ENCODE measurements at regions not wholly inside any gene's neighbourhood (a gene's known extent, or its start where the extent isn't known, plus 50 kb on each side); places are given as distances from the start of the nearest gene placed in this dataset.
A peak's percentile ranks its signal among the peaks of the same experiment; 100 is the strongest.

GRCh38 chr3:82745544-82745943 lies 984.1 kb upstream of the GBE1 start:
- Histone ChIP-seq H4K12ac (ENCODE audit: low read depth, low read length) (no peak overlapping the region), H3K9me3 (ENCODE audit: insufficient read depth, low read depth, low read length) (peaks cover 3% of the 10 kb centered on the region), H3K36me3 (ENCODE audit: control insufficient read depth in 1 of 2, insufficient read depth in 2 of 2, low read length in 2 of 2) (no peaks in the 10 kb centered on the region), H2BK12ac (ENCODE audit: low read length) (no peak overlapping the region), H2AK5ac (ENCODE audit: low read length) (no peak overlapping the region), H3K14ac (ENCODE audit: low read length) (no peak overlapping the region), H3K27ac (ENCODE audit: low read depth, low read length) (no peak overlapping the region), H3K18ac (ENCODE audit: low read length) (no peak overlapping the region), H3K23ac (ENCODE audit: low read length) (no peak overlapping the region), H3K4me1 (ENCODE audit: control insufficient read depth in 1 of 2, insufficient read depth in 2 of 2, low read length in 2 of 2) (peaks cover 0 to 2% of the 10 kb centered on the region in 2 experiments), H3K27me3 (ENCODE audit: insufficient read depth, low read length) (no peaks in the 10 kb centered on the region), H2AFZ (ENCODE audit: insufficient read depth, low read length, poor library complexity) (no peak overlapping the region), H4K91ac (ENCODE audit: low read depth, low read length) (no peak overlapping the region), H3K79me1 (ENCODE audit: low read length) (no peaks in the 10 kb centered on the region), H4K8ac (ENCODE audit: low read depth, low read length) (no peak overlapping the region), H3K79me2 (ENCODE audit: control insufficient read depth, insufficient read depth, low read length, poor library complexity) (no peaks in the 10 kb centered on the region), H3K4ac (ENCODE audit: low read depth, low read length) (no peak overlapping the region), H2BK5ac (ENCODE audit: low read depth, low read length, poor library complexity) (no peak overlapping the region), H3K4me3 (ENCODE audit: low read depth, low read length) (no peak overlapping the region), H2BK120ac (ENCODE audit: insufficient read depth, low read length, poor library complexity) (no peak overlapping the region), H3K4me2 (ENCODE audit: low read length) (no peak overlapping the region), H3K9ac (ENCODE audit: low read length) (no peak overlapping the region)
- DNase-seq, result no peak
- WGBS (ENCODE audit: extremely low coverage, insufficient coverage, insufficient read length), result no CpG with 5 or more reads among the region's 1 CpG

- Histone ChIP-seq H3K14ac (ENCODE audit: low read length) (no peak overlapping the region), H2BK120ac (ENCODE audit: insufficient read depth, low read length, poor library complexity) (no peak overlapping the region), H2BK5ac (ENCODE audit: low read depth, low read length, poor library complexity) (no peak overlapping the region), H3K9ac (ENCODE audit: low read length) (no peak overlapping the region), H4K12ac (ENCODE audit: low read depth, low read length) (no peak overlapping the region), H3K4me2 (ENCODE audit: low read length) (no peak overlapping the region), H4K8ac (ENCODE audit: low read depth, low read length) (no peak overlapping the region), H3K18ac (ENCODE audit: low read length) (no peak overlapping the region), H3K27me3 (ENCODE audit: insufficient read depth, low read length) (no peaks in the 10 kb centered on the region), H3K79me2 (ENCODE audit: control insufficient read depth, insufficient read depth, low read length, poor library complexity) (no peaks in the 10 kb centered on the region), H3K79me1 (ENCODE audit: low read length) (no peaks in the 10 kb centered on the region), H4K91ac (ENCODE audit: low read depth, low read length) (no peak overlapping the region), H3K4me1 (ENCODE audit: control insufficient read depth in 1 of 2, insufficient read depth in 2 of 2, low read length in 2 of 2) (peaks cover 0 to 2% of the 10 kb centered on the region in 2 experiments), H3K36me3 (ENCODE audit: control insufficient read depth in 1 of 2, insufficient read depth in 2 of 2, low read length in 2 of 2) (no peaks in the 10 kb centered on the region), H2AFZ (ENCODE audit: insufficient read depth, low read length, poor library complexity) (no peak overlapping the region), H3K4ac (ENCODE audit: low read depth, low read length) (no peak overlapping the region), H3K9me3 (ENCODE audit: insufficient read depth, low read depth, low read length) (peaks cover 3% of the 10 kb centered on the region), H3K23ac (ENCODE audit: low read length) (peak overlapping the region; percentile 98), H3K27ac (ENCODE audit: low read depth, low read length) (no peak overlapping the region), H2BK12ac (ENCODE audit: low read length) (no peak overlapping the region), H3K4me3 (ENCODE audit: low read depth, low read length) (no peak overlapping the region), H2AK5ac (ENCODE audit: low read length) (no peak overlapping the region)
- WGBS (ENCODE audit: extremely low coverage, insufficient coverage, insufficient read length), result no CpG with 5 or more reads among the region's 5 CpGs
- DNase-seq, result no peak
These were observed 981.8 kb upstream of the GBE1 start for GRCh38 chr3:82743196-82743595.

- H2AFZ ChIP-seq (ENCODE audit: insufficient read depth, low read length, poor library complexity), result no peak overlapping the region
- WGBS (ENCODE audit: extremely low coverage, insufficient coverage, insufficient read length), result no CpG with 5 or more reads among the region's 2 CpGs
- H3K79me1 ChIP-seq (ENCODE audit: low read length), result no peaks in the 10 kb centered on the region
- DNase-seq, result no peak
- H3K9me3 ChIP-seq (ENCODE audit: insufficient read depth, low read depth, low read length), result peaks cover 3% of the 10 kb centered on the region
- H3K27me3 ChIP-seq (ENCODE audit: insufficient read depth, low read length), result no peaks in the 10 kb centered on the region
- no peak overlapping the region for H4K91ac ChIP-seq (ENCODE audit: low read depth, low read length)
- H2AK5ac ChIP-seq (ENCODE audit: low read length), result no peak overlapping the region
- no peak overlapping the region for H3K4me2 ChIP-seq (ENCODE audit: low read length)
- H3K18ac ChIP-seq (ENCODE audit: low read length), result no peak overlapping the region
- no peak overlapping the region for H3K23ac ChIP-seq (ENCODE audit: low read length)
- no peak overlapping the region for H3K4me3 ChIP-seq (ENCODE audit: low read depth, low read length)
- H3K36me3 ChIP-seq (ENCODE audit: control insufficient read depth in 1 of 2, insufficient read depth in 2 of 2, low read length in 2 of 2), result no peaks in the 10 kb centered on the region
- H4K12ac ChIP-seq (ENCODE audit: low read depth, low read length), result no peak overlapping the region
- no peak overlapping the region for H3K9ac ChIP-seq (ENCODE audit: low read length)
- no peak overlapping the region for H3K27ac ChIP-seq (ENCODE audit: low read depth, low read length)
- H2BK12ac ChIP-seq (ENCODE audit: low read length), result no peak overlapping the region
- no peaks in the 10 kb centered on the region for H3K79me2 ChIP-seq (ENCODE audit: control insufficient read depth, insufficient read depth, low read length, poor library complexity)
- H2BK120ac ChIP-seq (ENCODE audit: insufficient read depth, low read length, poor library complexity), result no peak overlapping the region
- H3K14ac ChIP-seq (ENCODE audit: low read length), result no peak overlapping the region
- H3K4ac ChIP-seq (ENCODE audit: low read depth, low read length), result no peak overlapping the region
- no peak overlapping the region for H4K8ac ChIP-seq (ENCODE audit: low read depth, low read length)
- H3K4me1 ChIP-seq (ENCODE audit: control insufficient read depth in 1 of 2, insufficient read depth in 2 of 2, low read length in 2 of 2), result peaks cover 0 to 2% of the 10 kb centered on the region in 2 experiments
- H2BK5ac ChIP-seq (ENCODE audit: low read depth, low read length, poor library complexity), result no peak overlapping the region
These were observed 979.9 kb upstream of the GBE1 start for GRCh38 chr3:82741346-82741745.

- H4K12ac ChIP-seq (ENCODE audit: low read depth, low read length), result no peak overlapping the region
- peaks cover 0 to 2% of the 10 kb centered on the region in 2 experiments for H3K4me1 ChIP-seq (ENCODE audit: control insufficient read depth in 1 of 2, insufficient read depth in 2 of 2, low read length in 2 of 2)
- H3K18ac ChIP-seq (ENCODE audit: low read length), result no peak overlapping the region
- H3K27ac ChIP-seq (ENCODE audit: low read depth, low read length), result no peak overlapping the region
- H4K91ac ChIP-seq (ENCODE audit: low read depth, low read length), result no peak overlapping the region
- no peak overlapping the region for H2BK12ac ChIP-seq (ENCODE audit: low read length)
- no CpG with 5 or more reads among the region's 1 CpG for WGBS (ENCODE audit: extremely low coverage, insufficient coverage, insufficient read length)
- H3K14ac ChIP-seq (ENCODE audit: low read length), result no peak overlapping the region
- no peaks in the 10 kb centered on the region for H3K79me2 ChIP-seq (ENCODE audit: control insufficient read depth, insufficient read depth, low read length, poor library complexity)
- no peak overlapping the region for H3K4ac ChIP-seq (ENCODE audit: low read depth, low read length)
- no peak overlapping the region for H2BK5ac ChIP-seq (ENCODE audit: low read depth, low read length, poor library complexity)
- DNase-seq, result no peak
- H3K23ac ChIP-seq (ENCODE audit: low read length), result no peak overlapping the region
- H3K4me2 ChIP-seq (ENCODE audit: low read length), result no peak overlapping the region
- H3K79me1 ChIP-seq (ENCODE audit: low read length), result no peaks in the 10 kb centered on the region
- H2AK5ac ChIP-seq (ENCODE audit: low read length), result no peak overlapping the region
- H2AFZ ChIP-seq (ENCODE audit: insufficient read depth, low read length, poor library complexity), result no peak overlapping the region
- no peak overlapping the region for H3K9ac ChIP-seq (ENCODE audit: low read length)
- H3K4me3 ChIP-seq (ENCODE audit: low read depth, low read length), result no peak overlapping the region
- no peaks in the 10 kb centered on the region for H3K27me3 ChIP-seq (ENCODE audit: insufficient read depth, low read length)
- no peaks in the 10 kb centered on the region for H3K36me3 ChIP-seq (ENCODE audit: control insufficient read depth in 1 of 2, insufficient read depth in 2 of 2, low read length in 2 of 2)
- H3K9me3 ChIP-seq (ENCODE audit: insufficient read depth, low read depth, low read length), result peaks cover 3% of the 10 kb centered on the region
- H4K8ac ChIP-seq (ENCODE audit: low read depth, low read length), result no peak overlapping the region
- no peak overlapping the region for H2BK120ac ChIP-seq (ENCODE audit: insufficient read depth, low read length, poor library complexity)
These were observed 977.9 kb upstream of the GBE1 start for GRCh38 chr3:82739390-82739789.

Data from trophoblast cell (in vitro differentiated cells and primary cell).